Anterior cingulate cortex (tissue), 58 donors: ENCODE measurements at regions not wholly inside any gene's neighbourhood (a gene's known extent, or its start where the extent isn't known, plus 50 kb on each side); places are given as distances from the start of the nearest gene placed in this dataset.
"Not testable (repeated sequence)": the region's sequence is repeated elsewhere in the genome, so short reads cannot be mapped to it uniquely, and the experiment has no call there.

Experiments
- DNase-seq, 58 donors: peaks; one replicate each; lab custom pipeline; 2025; lab: John Stamatoyannopoulos, UW

- DNase-seq = no peak
Measured at GRCh38 chr5:14054965-14055963, 87.9 kb upstream of the TRIO start.

GRCh38 chr5:14054111-14054854 is 88.9 kb upstream of the TRIO start:
- no peak for DNase-seq

GRCh38 chr5:14050821-14051220 is 92.3 kb upstream of the TRIO start:
- DNase-seq = no peak

GRCh38 chr5:14048434-14048833 is 94.7 kb upstream of the TRIO start:
- no peak for DNase-seq

- no peak for DNase-seq
Measured at GRCh38 chr5:14041528-14042192, 97.2 kb upstream of the DNAH5 start.

GRCh38 chr5:14040542-14040941 is 96.1 kb upstream of the DNAH5 start:
- DNase-seq = no peak

- DNase-seq = no peak
Measured at GRCh38 chr5:14039576-14039975, 95.1 kb upstream of the DNAH5 start.

- DNase-seq = no peak
Measured at GRCh38 chr5:14039063-14039462, 94.6 kb upstream of the DNAH5 start.

- no peak for DNase-seq
Measured at GRCh38 chr5:14038341-14038959, 94.0 kb upstream of the DNAH5 start.

- no peak for DNase-seq
Measured at GRCh38 chr5:14036947-14037346, 92.5 kb upstream of the DNAH5 start.

- DNase-seq = no peak
Measured at GRCh38 chr5:14036514-14036913, 92.0 kb upstream of the DNAH5 start.

GRCh38 chr5:14035859-14036503 is 91.5 kb upstream of the DNAH5 start:
- DNase-seq = peak in 10 of 58 donors; percentile 5 to 42 (median 10)

- no peak for DNase-seq
Measured at GRCh38 chr5:14034963-14035362, 90.5 kb upstream of the DNAH5 start.

GRCh38 chr5:14032918-14033317 is 88.4 kb upstream of the DNAH5 start:
- DNase-seq = no peak

GRCh38 chr5:14028938-14029584 is 84.6 kb upstream of the DNAH5 start:
- no peak for DNase-seq

GRCh38 chr5:14028188-14028587 is 83.7 kb upstream of the DNAH5 start:
- no peak for DNase-seq

GRCh38 chr5:14025569-14026286 is 81.2 kb upstream of the DNAH5 start:
- no peak for DNase-seq

- DNase-seq = no peak
Measured at GRCh38 chr5:14022971-14023370, 78.5 kb upstream of the DNAH5 start.

GRCh38 chr5:14020944-14021343 is 76.5 kb upstream of the DNAH5 start:
- not testable (repeated sequence) for DNase-seq
